NT2/D1 (cell line): ENCODE measurements at regions not wholly inside any gene's neighbourhood (a gene's known extent, or its start where the extent isn't known, plus 50 kb on each side); places are given as distances from the start of the nearest gene placed in this dataset.

ENCODE experiments used
- YY1 ChIP-seq: IDR thresholded peaks from 2 replicates; pipeline ENCODE4 v1.6.1; 2011; ENCODE audit not compliant: insufficient read length, insufficient read depth
- ZNF274 ChIP-seq: IDR thresholded peaks from 2 replicates; pipeline ENCODE4 v1.6.1; 2011; ENCODE audit warnings: mild to moderate bottlenecking, low read depth, low read length

- TF ChIP-seq YY1 (no peak), ZNF274 (no peak)
Observed at GRCh38 chr2:61633250-61633649, 95.1 kb upstream of the XPO1 start.
